Prostate gland (tissue), 2 donors: ENCODE measurements at regions not wholly inside any gene's neighbourhood (a gene's known extent, or its start where the extent isn't known, plus 50 kb on each side); places are given as distances from the start of the nearest gene placed in this dataset.

Experiments
- DNase-seq: peaks from one replicate; pipeline ENCODE4 v3.0.0-alpha.2; 2019; ENCODE audit warnings: low spot score
- H3K27ac ChIP-seq, 2 donors: fragments of 200-600 bp; sonication (generic); 2 replicates each; pipeline ENCODE4 v1.5.1; 2017 to 2019
- H3K27me3 ChIP-seq: fragments of 200-600 bp; sonication (generic); replicated peaks from 2 replicates; pipeline ENCODE4 v1.5.1; 2019; ENCODE audit not compliant: insufficient read depth
- H3K36me3 ChIP-seq, 2 donors: fragments of 200-600 bp; sonication (generic); 1 replicate in 1 of 2; 2 replicates in 1 of 2; pipeline versions ENCODE4 v1.5.1 to v1.8.1; 2017 to 2019
- H3K4me1 ChIP-seq: fragments of 200-600 bp; sonication (generic); replicated peaks from 2 replicates; pipeline ENCODE4 v1.5.1; 2019
- H3K4me3 ChIP-seq, 2 donors: fragments of 200-600 bp; sonication (generic); 2 replicates each; pipeline ENCODE4 v1.5.1; 2017 to 2019
- H3K9me3 ChIP-seq: fragments of 200-600 bp; sonication (generic); 2 replicates; pipeline ENCODE4 v1.5.1; 2017
- POLR2A ChIP-seq: fragments of 450-650 bp; IDR thresholded peaks from one replicate; pipeline ENCODE4 v1.6.1; 2016; ENCODE audit warnings: antibody characterized with exemption, mild to moderate bottlenecking
- POLR2AphosphoS5 ChIP-seq: sonication (generic); formaldehyde crosslinking; IDR thresholded peaks from one replicate; pipeline ENCODE4 v1.6.1; 2017; ENCODE audit warnings: antibody characterized with exemption
- WGBS: methylation state at CpG from one replicate; pipeline ENCODE4 v1.1.5; 2018; 5-methylcytosine and 5-hydroxymethylcytosine counted together
- intact Hi-C: fragments of 100-400 bp; cut with DNase I; formaldehyde crosslinking; loops from one replicate; pipeline ENCODE4 v1.14.2; 2022
- TF ChIP-seq, protein P1 (sequence below), 4 experiments: fragments of 200-600 bp in 2 of 4; fragments of 450-650 bp in 2 of 4; sonication (generic) in 2 of 4; IDR thresholded peaks; 1 replicate in 3 of 4; 2 replicates in 1 of 4; pipeline ENCODE4 v1.5.1; 2016 to 2019; ENCODE audit warnings: antibody characterized with exemption in 4 of 4, mild to moderate bottlenecking in 2 of 4, moderate library complexity in 2 of 4

DNA sequence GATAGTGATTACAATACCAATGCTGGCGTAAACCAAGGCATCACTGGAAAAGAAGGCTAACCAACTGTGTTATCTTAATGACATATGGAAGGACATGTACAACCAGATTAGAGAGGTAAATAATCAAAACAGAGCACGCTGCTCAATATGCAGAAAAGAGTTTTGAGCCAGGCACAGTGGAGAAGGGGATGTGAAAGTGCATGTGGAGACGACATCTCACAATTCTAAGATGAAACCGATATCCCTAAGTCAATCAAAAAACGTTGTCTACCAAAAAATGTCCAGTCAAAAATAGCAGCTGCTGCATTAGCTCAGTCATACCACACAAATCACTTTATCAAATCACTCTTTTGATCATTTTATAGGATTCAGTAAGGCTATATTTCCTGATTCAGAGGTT lies 116.3 kb upstream of the OLIG2 start:
- Histone ChIP-seq H3K4me3 (no peak overlapping the region), H3K9me3 (no peaks in the 10 kb centered on the region), H3K27me3 (no peaks in the 10 kb centered on the region), H3K36me3 (no peaks in the 10 kb centered on the region), H3K4me1 (no peaks in the 10 kb centered on the region), H3K27ac (no peak overlapping the region)
- TF ChIP-seq POLR2AphosphoS5 (no peak), POLR2A (no peak)
- TF ChIP-seq, protein P1, sequence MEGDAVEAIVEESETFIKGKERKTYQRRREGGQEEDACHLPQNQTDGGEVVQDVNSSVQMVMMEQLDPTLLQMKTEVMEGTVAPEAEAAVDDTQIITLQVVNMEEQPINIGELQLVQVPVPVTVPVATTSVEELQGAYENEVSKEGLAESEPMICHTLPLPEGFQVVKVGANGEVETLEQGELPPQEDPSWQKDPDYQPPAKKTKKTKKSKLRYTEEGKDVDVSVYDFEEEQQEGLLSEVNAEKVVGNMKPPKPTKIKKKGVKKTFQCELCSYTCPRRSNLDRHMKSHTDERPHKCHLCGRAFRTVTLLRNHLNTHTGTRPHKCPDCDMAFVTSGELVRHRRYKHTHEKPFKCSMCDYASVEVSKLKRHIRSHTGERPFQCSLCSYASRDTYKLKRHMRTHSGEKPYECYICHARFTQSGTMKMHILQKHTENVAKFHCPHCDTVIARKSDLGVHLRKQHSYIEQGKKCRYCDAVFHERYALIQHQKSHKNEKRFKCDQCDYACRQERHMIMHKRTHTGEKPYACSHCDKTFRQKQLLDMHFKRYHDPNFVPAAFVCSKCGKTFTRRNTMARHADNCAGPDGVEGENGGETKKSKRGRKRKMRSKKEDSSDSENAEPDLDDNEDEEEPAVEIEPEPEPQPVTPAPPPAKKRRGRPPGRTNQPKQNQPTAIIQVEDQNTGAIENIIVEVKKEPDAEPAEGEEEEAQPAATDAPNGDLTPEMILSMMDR (IDR thresholded peaks at IDR 0.05) = no peak
- intact Hi-C loops = no loop called here
- WGBS = 43% methylated on average over 5 of the region's 5 CpGs
- no peak for DNase-seq

DNA sequence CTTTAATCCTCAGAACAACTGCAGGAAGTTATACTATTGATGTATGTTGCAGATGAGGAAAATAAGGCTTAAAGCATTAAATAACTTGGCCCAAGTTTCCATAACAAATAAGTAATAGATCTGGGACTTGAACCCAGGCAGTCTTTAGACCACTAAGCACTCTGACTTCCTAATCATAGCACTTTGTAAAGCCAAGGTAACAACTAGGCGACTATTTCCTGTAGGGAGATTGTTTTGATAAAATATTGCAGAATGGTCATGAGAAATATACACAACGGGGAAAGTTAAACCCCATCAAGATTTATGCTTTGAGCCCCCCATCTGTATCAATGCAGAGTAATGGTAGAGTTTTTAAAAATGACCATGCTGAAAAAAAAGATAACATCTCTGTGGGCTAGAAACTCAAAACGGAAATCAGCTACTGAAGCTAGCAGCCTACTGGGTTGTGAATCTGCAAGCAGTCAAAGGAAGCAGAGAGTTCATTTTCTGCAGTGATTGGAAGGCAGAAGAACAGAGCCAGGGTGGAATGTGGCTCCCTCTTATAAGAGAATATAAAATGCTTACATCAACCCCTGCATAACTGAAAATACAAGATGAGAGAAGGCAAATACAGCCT lies 111.2 kb upstream of the OLIG2 start:
- intact Hi-C loops = no loop called here
- WGBS = 46% methylated on average over 3 of the region's 3 CpGs
- H3K9me3 ChIP-seq = no peaks in the 10 kb centered on the region

DNA sequence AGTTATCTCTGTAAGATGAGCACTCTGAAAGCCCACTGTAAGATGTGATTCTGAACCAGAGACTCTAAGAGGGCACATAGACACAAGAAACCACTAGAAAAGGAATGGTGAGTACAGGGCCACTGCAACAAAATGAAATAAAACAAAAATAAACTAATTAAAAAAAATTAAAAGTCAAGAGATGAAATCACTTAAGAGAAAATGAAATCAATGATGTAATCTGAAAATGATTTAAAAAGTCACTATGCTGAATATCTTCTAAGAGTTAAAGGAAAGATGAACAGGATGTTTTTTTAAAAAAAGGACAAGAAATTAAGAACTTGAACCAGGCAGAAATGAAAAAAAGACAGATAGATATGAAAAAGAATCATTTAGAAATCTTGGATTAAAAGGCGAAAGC lies 110.6 kb upstream of the OLIG2 start:
- Histone ChIP-seq H3K4me1 (no peaks in the 10 kb centered on the region), H3K4me3 (no peak overlapping the region), H3K9me3 (no peaks in the 10 kb centered on the region), H3K27ac (no peak overlapping the region), H3K36me3 (no peaks in the 10 kb centered on the region), H3K27me3 (no peaks in the 10 kb centered on the region)
- intact Hi-C loops = no loop called here
- TF ChIP-seq POLR2A (no peak), POLR2AphosphoS5 (no peak)
- TF ChIP-seq, protein P1 (IDR thresholded peaks at IDR 0.05) = no peak
- DNase-seq = no peak
- 92% methylated on average over 1 of the region's 1 CpG for WGBS

More for the DNA sequence above, 111.2 kb upstream of the OLIG2 start:
- H3K4me3 ChIP-seq = no peak overlapping the region
- DNase-seq = no peak
- H3K4me1 ChIP-seq = no peaks in the 10 kb centered on the region
- H3K36me3 ChIP-seq = no peaks in the 10 kb centered on the region
- no peaks in the 10 kb centered on the region for H3K27me3 ChIP-seq
- TF ChIP-seq POLR2A = no peak
- no peak for TF ChIP-seq POLR2AphosphoS5
- TF ChIP-seq, protein P1 (IDR thresholded peaks at IDR 0.05) = no peak
- no peak overlapping the region for H3K27ac ChIP-seq

DNA sequence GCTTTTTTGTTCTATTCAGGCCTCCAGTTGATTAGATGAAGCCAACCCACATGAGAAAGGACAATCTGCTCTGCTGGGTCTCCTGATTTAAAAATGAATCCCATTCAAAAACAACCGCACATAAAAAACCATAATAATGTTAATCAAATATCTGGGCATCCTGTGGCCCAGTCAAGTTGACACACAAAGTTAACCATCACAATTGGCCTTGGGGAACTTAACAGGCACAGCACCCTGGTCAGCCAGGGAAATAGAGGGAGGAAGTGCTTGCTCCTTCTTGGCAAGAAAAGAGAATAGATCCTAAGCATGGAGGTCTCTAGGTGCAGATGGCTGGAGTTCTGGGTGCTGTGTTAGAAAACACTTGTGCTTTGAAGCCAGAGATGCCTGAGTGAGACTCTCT lies 109.6 kb upstream of the OLIG2 start:
- Histone ChIP-seq H3K27ac (no peak overlapping the region), H3K4me3 (no peak overlapping the region), H3K9me3 (no peaks in the 10 kb centered on the region), H3K4me1 (no peaks in the 10 kb centered on the region), H3K27me3 (no peaks in the 10 kb centered on the region), H3K36me3 (no peaks in the 10 kb centered on the region)
- WGBS = 100% methylated on average over 1 of the region's 1 CpG
- DNase-seq = no peak
- intact Hi-C loops = no loop called here
- TF ChIP-seq POLR2AphosphoS5 (no peak), POLR2A (no peak)
- TF ChIP-seq, protein P1 (IDR thresholded peaks at IDR 0.05) = no peak

DNA sequence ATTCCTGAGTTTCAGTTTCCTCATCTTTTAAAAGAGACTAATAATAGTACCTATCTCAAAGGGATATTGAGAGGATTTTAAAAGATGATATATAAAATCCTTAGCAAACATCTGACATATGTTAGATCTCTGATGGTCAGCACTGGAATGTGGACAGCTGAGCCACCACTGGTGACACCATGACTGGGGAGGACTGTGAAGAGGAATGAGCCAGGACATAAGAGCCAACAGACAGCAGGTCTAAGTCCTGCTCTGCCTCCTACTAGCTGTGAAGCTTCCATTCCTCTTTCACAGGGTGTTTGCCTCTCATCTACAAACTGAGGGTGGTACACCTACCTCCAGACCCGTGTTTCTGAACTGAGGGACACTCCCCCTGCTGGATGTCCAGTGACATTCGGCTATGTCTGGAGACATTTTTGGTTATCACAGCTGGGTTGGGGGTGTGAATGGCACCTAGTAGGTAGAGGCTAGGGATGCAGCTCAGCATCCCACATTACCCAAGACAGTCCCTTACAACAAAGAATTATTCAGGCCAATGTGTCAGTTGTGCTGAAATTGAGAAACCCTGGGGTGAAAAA lies 109.1 kb upstream of the OLIG2 start:
- DNase-seq = no peak
- intact Hi-C loops = no loop called here
- no peaks in the 10 kb centered on the region for H3K27me3 ChIP-seq
- H3K9me3 ChIP-seq = no peaks in the 10 kb centered on the region
- no peaks in the 10 kb centered on the region for H3K36me3 ChIP-seq
- no peak for TF ChIP-seq POLR2A
- TF ChIP-seq, protein P1 (IDR thresholded peaks at IDR 0.05) = no peak
- no peak for TF ChIP-seq POLR2AphosphoS5
- 88% methylated on average over 2 of the region's 2 CpGs for WGBS
- H3K4me3 ChIP-seq = no peak overlapping the region
- H3K27ac ChIP-seq = no peak overlapping the region
- no peaks in the 10 kb centered on the region for H3K4me1 ChIP-seq
